ENCODE measurements at regions not wholly inside any gene's neighbourhood (a gene's known extent, or its start where the extent isn't known, plus 50 kb on each side); places are given as distances from the start of the nearest gene placed in this dataset.

DNA sequence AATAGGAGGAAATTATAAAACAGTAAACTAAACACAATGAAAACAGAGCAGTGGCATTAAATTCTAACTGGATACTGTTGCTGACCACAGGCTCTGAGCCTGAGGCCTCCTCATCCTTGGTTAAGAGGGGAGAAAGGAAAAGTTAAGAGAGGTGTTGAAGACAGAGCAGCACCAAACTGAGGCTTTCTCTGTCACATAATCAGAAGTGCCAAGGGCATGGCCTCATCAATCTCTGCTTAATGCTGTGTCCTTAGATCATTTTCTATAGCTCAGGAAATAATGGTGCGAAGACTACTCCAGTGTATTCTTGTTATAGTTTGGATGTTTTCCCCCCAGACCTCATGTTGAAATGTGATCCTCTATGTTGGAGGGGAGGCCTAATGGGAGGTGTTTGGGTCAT is 160.9 kb upstream of the SLC1A4 start:
- no peak for FAIRE-seq
- POLR2A ChIA-PET = interaction anchor here (1.6 kb wide), 1 partner anchor 77 kb away, joined by 7 read pairs; no protein-coding TSS in a partner anchor
- in situ Hi-C loops (cut with HindIII; ENCODE audit: extremely low pct_ligation_motif_present, low pct_unique_long_range_greater_than_20kb) = no loop called here

More for the DNA sequence above, 160.9 kb upstream of the SLC1A4 start:
- H3K27me3 ChIP-seq (ENCODE audit: control insufficient read depth in 1 of 2, insufficient read depth in 2 of 2, low read length in 2 of 2) = peaks cover 0 to 8% of the 10 kb centered on the region in 2 experiments; a peak in 1 of 5 replicates
- no TSS peak for BruUV-seq (replicated peaks)
- no peaks in the 10 kb centered on the region for H4K20me1 ChIP-seq (ENCODE audit: insufficient read depth, low read length)
- no peaks in the 10 kb centered on the region for H3K9me3 ChIP-seq (ENCODE audit: low read length)
- WGBS (ENCODE audit: low lambda C conversion rate) = 94% methylated on average over 1 of the region's 1 CpG
- ATAC-seq (no peak), DNase-seq (ENCODE audit: low spot score) (no peak)
- no peak overlapping the region for H3K9ac ChIP-seq (ENCODE audit: insufficient read depth, low read depth, low read length)
- H3K4me2 ChIP-seq (ENCODE audit: low read depth, low read length) = no peak overlapping the region
- H3K79me2 ChIP-seq (ENCODE audit: insufficient read depth, low read length) = no peaks in the 10 kb centered on the region
- intact Hi-C loops (cut with micrococcal nuclease; ENCODE audit: unreplicated experiment) = no loop called here
- H2AFZ ChIP-seq (ENCODE audit: low read length) = no peak overlapping the region
- H3K36me3 ChIP-seq (replicated peaks in 1 of 2; ENCODE audit: control insufficient read depth in 1 of 2, insufficient read depth in 2 of 2, low read length in 2 of 2) = no peaks in the 10 kb centered on the region
- no peak overlapping the region for H3K4me3 ChIP-seq (replicated peaks in 1 of 3; ENCODE audit: insufficient read depth in 1 of 3, low read depth in 2 of 3, low read length in 3 of 3)
- H3K27ac ChIP-seq (ENCODE audit: extremely low read length, insufficient read depth, low read length) = no peak overlapping the region
- CTCF ChIA-PET (ENCODE audit: low intra/inter-chr PET ratio, low total read pairs) = no interaction called here
- TF ChIP-seq ZNF512B (CRISPR knock-in tag; IDR thresholded peaks at IDR 0.05; ENCODE audit: borderline replicate concordance) (no peak), ZNF790 (CRISPR knock-in tag; IDR thresholded peaks at IDR 0.05; ENCODE audit: borderline replicate concordance) (no peak), CENPT (CRISPR knock-in tag; IDR thresholded peaks at IDR 0.05; ENCODE audit: low read depth) (no peak), RBM22 (optimal IDR thresholded peaks at IDR 0.05; ENCODE audit: low read length) (no peak), THAP11 (CRISPR knock-in tag; IDR thresholded peaks at IDR 0.05) (no peak), BATF2 (CRISPR knock-in tag; IDR thresholded peaks at IDR 0.05) (no peak), SSRP1 (CRISPR knock-in tag; IDR thresholded peaks at IDR 0.05) (no peak), MATR3 (CRISPR knock-in tag; IDR thresholded peaks at IDR 0.05) (no peak), STAT5B (CRISPR knock-in tag; IDR thresholded peaks at IDR 0.05) (no peak), PATZ1 (CRISPR knock-in tag; IDR thresholded peaks at IDR 0.05) (no peak), TCF7 (IDR thresholded peaks at IDR 0.05; ENCODE audit: low read depth) (no peak), ZNF782 (CRISPR knock-in tag; IDR thresholded peaks at IDR 0.05; ENCODE audit: borderline replicate concordance) (no peak), ZNF605 (CRISPR knock-in tag; IDR thresholded peaks at IDR 0.05) (no peak), ZFP36 (IDR thresholded peaks at IDR 0.05; ENCODE audit: borderline replicate concordance, low read depth, low read length, partially characterized antibody) (no peak)
- TF ChIP-seq, protein P1, sequence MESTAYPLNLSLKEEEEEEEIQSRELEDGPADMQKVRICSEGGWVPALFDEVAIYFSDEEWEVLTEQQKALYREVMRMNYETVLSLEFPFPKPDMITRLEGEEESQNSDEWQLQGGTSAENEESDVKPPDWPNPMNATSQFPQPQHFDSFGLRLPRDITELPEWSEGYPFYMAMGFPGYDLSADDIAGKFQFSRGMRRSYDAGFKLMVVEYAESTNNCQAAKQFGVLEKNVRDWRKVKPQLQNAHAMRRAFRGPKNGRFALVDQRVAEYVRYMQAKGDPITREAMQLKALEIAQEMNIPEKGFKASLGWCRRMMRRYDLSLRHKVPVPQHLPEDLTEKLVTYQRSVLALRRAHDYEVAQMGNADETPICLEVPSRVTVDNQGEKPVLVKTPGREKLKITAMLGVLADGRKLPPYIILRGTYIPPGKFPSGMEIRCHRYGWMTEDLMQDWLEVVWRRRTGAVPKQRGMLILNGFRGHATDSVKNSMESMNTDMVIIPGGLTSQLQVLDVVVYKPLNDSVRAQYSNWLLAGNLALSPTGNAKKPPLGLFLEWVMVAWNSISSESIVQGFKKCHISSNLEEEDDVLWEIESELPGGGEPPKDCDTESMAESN (CRISPR knock-in tag; conservative IDR thresholded peaks at IDR 0.05) = no peak
- TF ChIP-seq, protein P2, sequence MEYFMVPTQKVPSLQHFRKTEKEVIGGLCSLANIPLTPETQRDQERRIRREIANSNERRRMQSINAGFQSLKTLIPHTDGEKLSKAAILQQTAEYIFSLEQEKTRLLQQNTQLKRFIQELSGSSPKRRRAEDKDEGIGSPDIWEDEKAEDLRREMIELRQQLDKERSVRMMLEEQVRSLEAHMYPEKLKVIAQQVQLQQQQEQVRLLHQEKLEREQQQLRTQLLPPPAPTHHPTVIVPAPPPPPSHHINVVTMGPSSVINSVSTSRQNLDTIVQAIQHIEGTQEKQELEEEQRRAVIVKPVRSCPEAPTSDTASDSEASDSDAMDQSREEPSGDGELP (IDR thresholded peaks at IDR 0.05; ENCODE audit: borderline replicate concordance, low read depth) = no peak
- H3K4me1 ChIP-seq (ENCODE audit: insufficient read depth, low read length) = peaks cover 32% of the 10 kb centered on the region

All from HepG2 (cell line).